Keratinocyte (primary cell): ENCODE measurements at regions not wholly inside any gene's neighbourhood (a gene's known extent, or its start where the extent isn't known, plus 50 kb on each side); places are given as distances from the start of the nearest gene placed in this dataset.

Experiments used
- CTCF ChIP-seq, 3 experiments: IDR thresholded peaks in 1 of 3; conservative IDR thresholded peaks in 1 of 3; optimal IDR thresholded peaks in 1 of 3; 2 replicates in 2 of 3; 3 replicates in 1 of 3; pipeline versions ENCODE3 to v1.5.1; 2011; ENCODE audit warnings: low read length in 3 of 3, mild to moderate bottlenecking in 3 of 3, moderate library complexity in 2 of 3, control low read depth in 1 of 3, inconsistent platforms in 1 of 3; ENCODE audit not compliant: insufficient read depth in 2 of 3; ENCODE audit errors: extremely low read depth in 1 of 3
- EZH2 ChIP-seq: IDR thresholded peaks from one replicate; pipeline ENCODE4 v1.6.1; 2012; ENCODE audit warnings: inconsistent platforms, mild to moderate bottlenecking, low read length, moderate library complexity

GRCh38 chr6:8200255-8200654 is 97.9 kb upstream of the EEF1E1 start:
- TF ChIP-seq CTCF (optimal IDR thresholded peaks at IDR 0.05 in 1 of 3, IDR thresholded peaks at IDR 0.05 in 1 of 3, conservative IDR thresholded peaks at IDR 0.05 in 1 of 3; ENCODE audit: extremely low read depth in 1 of 3, insufficient read depth in 2 of 3, low read length in 3 of 3), result no peak
- TF ChIP-seq EZH2, result no peak
